HG02973 (cell line): ENCODE measurements at regions not wholly inside any gene's neighbourhood (a gene's known extent, or its start where the extent isn't known, plus 50 kb on each side); places are given as distances from the start of the nearest gene placed in this dataset.

ENCODE experiments used
- ATAC-seq: cut with Tn5 transposase; IDR thresholded peaks from one replicate; pipeline ENCODE4 v1.9.1; 2021; ENCODE audit warnings: moderate library complexity; ENCODE audit not compliant: unreplicated experiment

DNA sequence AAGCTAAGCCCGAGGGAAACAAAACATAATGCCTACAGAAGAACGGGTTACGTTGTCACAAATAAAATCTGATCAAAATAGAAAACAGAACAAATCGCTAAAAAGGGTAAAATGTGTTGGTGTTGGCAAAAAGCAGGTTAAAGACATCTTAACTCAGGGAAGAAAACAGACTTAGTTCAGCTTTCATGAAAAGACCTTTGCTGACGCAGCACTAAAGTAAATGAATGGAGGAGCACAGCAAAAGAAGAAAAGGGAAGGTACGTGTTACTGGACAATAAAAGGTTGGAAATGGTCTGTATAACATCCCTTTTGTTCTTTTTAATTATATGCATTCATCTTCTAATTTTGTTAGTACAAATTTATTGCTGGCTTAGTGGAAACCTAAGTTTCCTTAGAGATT, 117.4 kb upstream of the DSEL start:
- ATAC-seq, result no peak

- ATAC-seq, result no peak
Observed at GRCh38 chr18:67621906-67622305, 105.4 kb upstream of the DSEL start.

GRCh38 chr18:67621049-67621713, 104.7 kb upstream of the DSEL start:
- ATAC-seq, result no peak

DNA sequence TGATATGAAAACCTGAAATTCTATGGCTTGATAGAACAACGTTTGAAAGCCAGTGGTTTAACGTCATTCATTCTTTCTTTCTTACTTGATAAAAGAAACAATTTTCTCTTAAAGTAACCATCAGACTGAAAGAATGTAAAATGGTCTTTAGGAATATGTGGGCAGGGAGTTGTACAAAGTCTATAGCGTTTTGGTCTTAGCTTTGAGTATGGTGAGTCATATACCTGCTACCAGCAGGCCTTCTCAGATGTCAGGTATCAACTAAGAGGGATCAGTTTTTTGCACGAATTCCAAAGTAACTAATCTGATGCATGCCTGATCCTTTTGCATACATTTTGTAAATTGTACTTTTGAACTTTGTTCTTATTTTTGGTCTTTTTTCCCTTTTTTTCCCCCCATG, 101.5 kb upstream of the DSEL start:
- no peak for ATAC-seq

DNA sequence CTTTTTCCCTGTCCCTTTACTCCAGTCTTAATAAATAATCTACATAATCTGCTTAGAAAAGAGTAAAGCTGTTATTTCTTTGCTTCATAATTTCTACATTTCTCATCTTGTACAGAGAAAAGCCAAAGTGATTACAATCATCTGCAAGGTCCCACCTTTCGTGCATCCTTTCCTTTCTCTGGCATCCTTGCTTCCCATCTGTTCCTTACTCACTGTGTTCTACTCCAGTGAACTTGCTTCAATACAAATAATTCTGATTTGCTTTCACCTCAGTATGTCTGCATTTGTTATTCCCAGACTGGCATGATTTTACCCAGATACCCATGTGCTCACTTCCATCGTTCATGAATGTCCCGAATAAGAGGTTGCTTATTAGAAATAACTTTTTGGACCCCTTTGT, 99.4 kb upstream of the DSEL start:
- no peak for ATAC-seq

- no peak for ATAC-seq
Observed at GRCh38 chr18:67613731-67614130, 97.2 kb upstream of the DSEL start.

DNA sequence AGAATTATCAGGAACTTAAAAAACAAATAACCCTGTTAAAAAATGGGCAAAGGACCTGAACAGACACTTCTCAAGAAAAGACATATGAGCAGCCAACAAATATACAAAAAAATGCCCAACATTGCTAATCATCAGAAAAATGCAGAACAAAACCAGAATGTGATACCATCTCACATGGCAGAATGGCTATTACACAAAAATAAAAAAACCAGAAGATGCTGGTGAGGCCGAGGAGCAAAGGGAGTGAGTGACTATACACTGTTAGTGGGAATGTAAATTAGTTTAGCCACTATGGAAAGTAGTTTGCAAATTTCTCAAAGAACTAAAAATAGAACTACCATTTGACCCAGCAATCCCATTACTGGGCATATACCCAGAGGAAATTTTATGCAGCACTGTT, 95.8 kb upstream of the DSEL start:
- no peak for ATAC-seq

DNA sequence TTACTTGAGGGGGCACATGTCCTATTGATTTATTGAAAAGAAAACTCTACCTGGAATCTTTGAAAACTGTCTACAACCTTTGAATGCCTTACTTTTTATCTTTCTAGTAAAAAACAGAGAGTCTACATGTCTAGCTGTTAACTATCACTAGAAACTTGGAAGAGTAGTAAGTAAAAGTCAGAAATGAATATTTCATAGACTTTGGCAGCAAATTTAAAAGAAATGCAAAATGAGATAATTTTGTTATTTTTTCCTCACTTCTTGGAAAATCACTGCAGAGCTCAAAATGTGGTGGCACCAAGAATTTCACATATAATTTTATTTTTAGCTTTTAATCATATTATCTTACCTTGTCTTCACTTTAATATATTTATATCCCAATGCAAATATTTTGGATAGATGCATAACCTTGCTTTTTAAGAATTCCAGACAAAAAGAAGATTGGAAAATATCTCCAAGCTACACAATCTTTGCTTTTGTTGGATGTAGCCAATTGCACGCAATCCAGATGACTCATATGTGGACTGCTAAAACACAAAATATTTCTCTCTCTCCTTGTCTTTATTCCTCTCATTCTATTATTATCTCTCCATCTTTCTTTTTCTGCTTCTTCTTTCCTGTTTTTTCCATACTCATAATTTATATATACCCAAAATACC, 92.2 kb upstream of the DSEL start:
- ATAC-seq, result no peak

DNA sequence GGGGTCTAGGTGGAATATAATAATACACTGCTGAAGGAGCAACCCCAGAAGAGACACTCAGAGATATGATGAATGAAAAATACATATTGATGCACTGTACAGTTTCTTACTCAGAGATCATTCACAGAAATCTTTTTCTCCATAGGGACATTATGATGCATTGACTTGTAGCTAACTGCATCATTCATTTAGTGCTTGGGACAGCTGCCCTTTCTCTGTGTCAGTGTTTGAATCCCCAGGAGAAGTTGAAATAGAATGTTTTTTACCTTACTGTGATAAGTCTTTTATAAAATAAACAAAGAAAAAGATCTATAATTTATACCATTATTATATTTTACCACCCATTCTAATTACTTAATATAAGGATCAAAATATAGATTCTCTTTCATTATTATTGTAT, 91.7 kb upstream of the DSEL start:
- ATAC-seq, result no peak

DNA sequence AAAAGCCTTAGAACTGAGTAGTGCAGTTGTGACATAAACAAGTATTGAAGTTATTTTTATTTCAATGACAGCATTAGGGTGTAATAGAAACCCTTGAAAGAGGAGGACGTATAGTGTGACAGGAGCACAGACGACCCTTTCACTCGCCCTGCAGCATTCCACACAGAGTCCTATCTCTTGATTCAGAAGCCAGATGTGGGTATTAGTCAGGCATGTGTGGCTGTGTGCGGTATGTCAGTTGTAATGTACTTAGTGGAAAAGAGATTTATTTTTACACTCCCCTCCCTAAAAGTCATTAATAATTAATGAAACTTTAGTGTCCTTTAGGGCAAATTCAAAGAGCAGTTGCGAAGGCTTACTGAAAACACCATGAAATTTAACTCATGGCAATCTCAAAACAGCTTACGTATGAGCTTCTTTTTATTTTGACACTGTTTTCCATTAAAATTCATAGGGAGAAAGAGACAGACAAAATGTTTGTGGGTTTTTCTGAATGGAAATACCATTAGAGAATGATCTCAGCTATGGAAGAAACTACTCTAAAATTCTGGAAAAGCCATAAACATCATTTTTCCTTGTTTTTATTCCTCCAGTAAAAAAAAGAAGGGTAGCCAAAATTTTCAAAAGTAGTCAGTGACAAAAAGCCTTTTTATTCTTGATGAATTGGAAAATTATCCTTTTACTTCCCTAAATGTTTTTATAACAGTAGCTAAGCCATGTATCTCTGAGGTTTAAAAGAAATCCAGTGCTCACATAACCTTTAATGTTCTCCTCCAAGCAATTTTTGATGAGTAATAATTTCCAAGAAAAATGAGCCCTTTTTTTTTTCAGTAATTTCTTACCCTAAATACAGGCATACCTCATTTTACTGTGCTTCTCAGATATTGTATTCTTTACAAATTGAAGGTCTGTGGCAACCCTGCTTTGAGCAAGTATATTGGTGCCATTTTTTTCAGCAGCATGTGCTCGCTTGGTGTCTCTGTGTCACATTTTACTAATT, 84.0 kb upstream of the DSEL start:
- ATAC-seq, result no peak

DNA sequence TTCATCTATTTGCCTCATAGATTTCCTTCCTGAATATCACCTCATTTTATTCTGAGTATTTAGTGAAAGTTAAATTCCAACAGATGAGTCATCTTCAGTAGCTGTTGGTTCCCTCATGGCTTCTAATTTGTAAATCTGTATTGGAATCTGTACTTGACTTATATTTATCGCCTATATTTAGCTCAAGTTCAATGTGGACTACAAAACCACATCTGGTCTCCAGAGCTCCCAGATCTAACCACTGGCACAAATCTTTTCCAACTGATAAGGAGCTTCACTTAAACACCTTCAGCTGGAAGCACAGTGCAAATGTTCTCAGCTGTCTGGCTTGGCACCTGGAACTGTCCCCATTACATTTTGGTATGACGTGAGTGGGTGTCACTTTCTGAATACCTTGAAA, 82.8 kb upstream of the DSEL start:
- no peak for ATAC-seq

DNA sequence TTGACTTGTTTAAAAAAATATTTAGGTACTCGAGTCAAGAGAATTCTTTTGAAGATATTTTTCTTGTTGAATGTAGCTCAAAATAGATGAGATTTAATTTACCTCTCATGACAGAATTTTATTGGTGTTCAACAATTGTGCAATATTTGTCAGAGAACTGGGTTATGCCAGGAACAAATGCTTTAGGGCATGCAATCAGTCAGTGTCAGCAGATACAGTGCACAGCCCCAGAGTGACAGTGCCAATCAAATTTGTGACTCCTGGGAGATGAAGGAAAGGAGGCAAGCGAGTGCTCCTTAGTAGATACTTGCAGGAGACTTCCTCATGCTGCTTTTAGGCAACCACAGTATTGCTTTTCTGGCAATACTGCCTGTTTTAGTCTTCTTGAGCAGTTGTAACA, 81.2 kb upstream of the DSEL start:
- ATAC-seq, result no peak

- ATAC-seq, result no peak
Observed at GRCh38 chr18:67596003-67596402, 79.5 kb upstream of the DSEL start.

DNA sequence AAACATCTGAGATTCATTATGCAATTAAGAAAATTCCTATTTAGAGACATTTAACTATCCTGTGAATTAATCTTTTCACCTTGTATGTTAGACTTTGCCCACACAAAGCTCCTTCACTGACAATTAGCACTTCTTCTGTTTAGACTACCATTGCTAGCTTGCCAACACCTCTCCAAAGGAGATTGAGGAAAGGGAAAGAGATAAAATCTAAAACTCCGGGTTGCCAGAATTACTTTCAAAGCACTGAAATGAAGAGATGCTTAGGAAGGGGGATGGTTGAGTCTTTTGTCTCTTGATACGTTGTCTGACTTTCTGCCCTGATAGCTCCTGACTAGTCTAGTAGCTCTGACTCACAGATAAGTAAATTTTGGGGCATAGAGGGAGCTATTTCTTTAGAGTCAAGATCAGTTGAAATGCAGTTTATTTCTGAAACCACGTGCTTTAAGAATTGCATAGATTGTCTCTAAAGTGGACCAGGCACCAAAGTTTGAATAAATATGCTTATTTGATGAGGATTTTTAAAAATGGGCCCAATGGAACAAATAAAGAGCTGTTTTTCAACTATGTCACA, 74.1 kb upstream of the DSEL start:
- no peak for ATAC-seq

DNA sequence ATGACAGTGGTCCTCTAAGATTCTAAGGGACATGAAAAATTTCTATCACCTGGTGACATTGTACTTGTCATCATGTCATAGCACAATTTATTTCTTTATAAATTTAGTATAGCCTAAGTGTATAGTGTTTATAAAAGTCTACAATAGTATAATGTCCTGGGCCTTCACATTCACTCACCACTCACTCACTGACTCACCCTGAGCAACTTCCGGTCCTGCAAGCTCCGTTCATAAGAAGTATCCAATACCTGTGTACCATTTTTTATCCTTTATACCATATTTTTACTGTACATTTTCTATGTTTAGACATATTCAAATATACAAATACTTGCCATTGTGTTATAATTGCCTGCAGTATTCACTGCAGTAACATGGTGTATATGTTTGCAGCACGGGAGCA, 72.8 kb upstream of the DSEL start:
- no peak for ATAC-seq

- no peak for ATAC-seq
Observed at GRCh38 chr18:67586101-67586500, 69.6 kb upstream of the DSEL start.

DNA sequence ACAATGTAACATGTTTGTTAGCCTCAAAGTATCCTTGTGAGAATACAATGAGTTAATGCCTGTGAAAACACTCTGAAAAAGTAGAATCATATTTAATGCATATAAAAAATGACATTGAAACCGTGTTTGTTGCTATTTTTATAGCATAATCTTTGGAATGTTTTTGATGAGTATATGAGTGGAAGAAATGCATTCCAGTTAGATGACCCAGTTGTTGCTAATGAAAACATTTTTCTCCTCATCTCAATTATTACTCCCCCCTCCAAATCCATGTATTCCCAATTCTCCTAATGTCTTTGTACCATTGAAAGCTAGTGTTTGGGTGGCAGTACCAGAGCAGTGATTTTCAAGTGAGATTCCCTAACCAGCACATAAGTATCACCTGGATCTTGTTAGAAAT, 67.1 kb upstream of the DSEL start:
- ATAC-seq, result no peak

- no peak for ATAC-seq
Observed at GRCh38 chr18:67582488-67582887, 66.0 kb upstream of the DSEL start.

GRCh38 chr18:67581178-67581577, 64.7 kb upstream of the DSEL start:
- no peak for ATAC-seq

- no peak for ATAC-seq
Observed at GRCh38 chr18:67577386-67577785, 60.9 kb upstream of the DSEL start.

DNA sequence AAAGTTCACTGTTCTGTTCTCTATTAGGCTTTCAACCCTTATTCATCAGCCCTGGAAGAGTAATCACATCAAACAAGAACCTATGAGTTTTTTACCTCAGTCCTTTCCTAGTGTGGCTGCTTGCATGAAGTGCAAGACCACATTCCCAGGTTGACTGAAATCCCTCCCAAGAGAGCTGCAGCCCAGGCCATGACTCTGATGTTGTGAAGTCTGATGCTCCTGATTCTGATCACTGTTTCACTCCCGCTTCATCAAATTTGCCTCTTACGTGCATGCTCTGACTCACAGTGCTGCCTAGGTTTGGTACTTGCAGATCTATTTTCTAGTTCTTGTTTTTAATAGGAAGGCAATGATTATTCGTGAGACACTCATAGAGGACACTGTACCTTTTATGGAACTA, 58.2 kb upstream of the DSEL start:
- ATAC-seq, result no peak
